HG02759 (cell line): ENCODE measurements at regions not wholly inside any gene's neighbourhood (a gene's known extent, or its start where the extent isn't known, plus 50 kb on each side); places are given as distances from the start of the nearest gene placed in this dataset.

Experiments used
- ATAC-seq: cut with Tn5 transposase; IDR thresholded peaks from one replicate; pipeline ENCODE4 v1.9.1; 2021; ENCODE audit warnings: mild to moderate bottlenecking, moderate library complexity; ENCODE audit not compliant: unreplicated experiment

DNA sequence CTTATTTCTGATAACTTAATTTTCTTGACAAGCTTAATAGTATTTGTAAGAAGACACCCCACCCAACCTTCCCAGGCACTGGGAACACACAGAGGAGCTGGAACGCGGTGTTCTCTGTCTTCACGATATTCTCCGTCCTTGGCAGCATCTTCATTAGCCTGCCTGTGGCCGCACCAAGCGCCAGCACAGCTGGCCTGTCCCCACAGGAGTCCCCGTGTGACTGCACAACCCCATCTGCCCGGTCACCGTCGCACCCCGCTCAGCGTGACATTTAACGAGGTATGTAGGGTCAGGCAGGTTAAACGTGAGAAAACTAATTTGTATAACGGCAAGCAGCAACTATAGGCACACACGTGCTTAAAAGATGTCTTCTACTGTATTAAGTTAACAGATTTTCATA, 293.3 kb downstream of the BRD1 start:
- ATAC-seq, result no peak

DNA sequence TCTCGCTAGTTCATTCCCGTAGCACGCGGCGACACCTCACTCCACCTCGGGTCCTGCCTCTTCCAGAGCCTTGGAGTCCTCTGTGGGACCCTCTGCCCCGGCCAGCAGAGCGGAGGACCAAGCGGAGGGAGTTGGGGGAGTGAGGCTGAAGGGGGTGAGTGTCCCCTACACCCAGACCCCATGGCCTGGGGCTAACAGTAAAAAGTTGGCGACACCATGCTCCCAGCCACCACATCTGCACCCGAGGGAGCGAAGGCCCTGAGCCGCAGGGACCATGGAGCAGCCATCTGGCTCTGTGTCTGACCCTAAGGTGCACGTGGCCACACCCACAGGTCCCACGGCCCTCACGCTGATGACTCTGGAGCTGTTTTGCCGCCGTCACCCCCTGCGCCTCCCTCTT, 293.8 kb downstream of the BRD1 start:
- ATAC-seq, result no peak

DNA sequence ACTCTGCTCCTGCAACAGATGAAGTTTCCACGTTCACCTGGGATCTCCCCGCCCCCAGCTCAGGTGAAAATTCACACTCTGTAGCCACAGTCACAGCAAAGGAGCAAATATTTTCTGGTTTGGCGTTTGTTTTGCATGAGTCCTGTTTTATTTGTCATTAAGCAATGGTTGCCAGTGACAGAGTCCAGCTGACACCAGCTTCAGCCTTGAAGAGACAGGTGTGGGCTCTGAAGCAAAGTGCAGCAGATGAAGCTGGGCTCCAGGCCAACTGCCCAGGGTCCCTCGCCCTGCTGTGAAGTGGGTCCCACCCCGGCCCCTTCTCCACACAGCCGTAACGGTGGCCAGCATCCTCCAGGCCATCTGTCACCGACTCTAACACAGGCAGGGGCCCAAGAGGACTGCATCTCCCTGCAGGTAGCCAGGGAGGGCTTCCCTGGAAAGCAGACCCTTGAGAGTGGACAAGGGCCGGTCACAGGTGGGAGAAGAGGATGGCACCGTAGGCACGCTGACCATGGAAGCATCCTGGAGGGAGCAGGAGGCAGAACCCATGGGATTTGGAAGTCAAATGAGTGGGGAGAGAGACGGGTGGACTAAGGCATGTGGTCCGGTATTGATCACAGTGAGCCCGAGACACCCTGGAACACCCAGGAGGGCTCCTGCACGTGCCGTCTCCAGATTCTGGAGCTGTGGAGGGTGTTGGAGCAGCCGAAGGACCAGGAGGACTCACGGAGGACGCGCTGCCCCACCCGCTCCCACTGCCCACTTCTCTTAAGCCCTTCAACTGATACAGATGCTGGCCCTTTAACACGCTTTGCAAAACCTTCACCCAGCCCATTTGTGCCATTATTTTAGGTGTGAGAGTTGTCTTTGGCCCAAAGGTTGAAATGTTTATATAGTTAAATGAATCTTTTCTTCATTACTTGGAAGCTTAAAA, 294.5 kb downstream of the BRD1 start:
- ATAC-seq, result no peak

DNA sequence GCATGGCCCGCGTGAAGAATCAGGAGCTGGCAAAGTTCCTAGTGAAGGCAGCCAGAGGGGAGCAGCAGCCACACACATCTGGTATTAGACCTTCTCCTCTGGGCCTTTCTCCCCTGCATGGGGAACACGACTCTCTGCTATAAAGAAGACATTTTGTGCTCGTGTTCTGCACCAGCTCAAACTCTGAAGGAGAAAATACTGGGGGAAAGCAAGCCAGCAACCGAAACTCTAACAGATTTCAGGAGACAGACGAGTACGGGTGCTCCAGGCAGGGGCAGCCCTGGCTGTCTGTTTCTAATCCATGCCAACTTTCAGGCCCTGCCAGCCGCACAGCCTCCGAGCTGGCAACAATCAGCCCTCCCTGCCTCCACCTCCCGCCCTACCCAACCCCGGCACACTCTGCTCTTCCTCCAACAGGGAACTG, 296.3 kb downstream of the BRD1 start:
- no peak for ATAC-seq

DNA sequence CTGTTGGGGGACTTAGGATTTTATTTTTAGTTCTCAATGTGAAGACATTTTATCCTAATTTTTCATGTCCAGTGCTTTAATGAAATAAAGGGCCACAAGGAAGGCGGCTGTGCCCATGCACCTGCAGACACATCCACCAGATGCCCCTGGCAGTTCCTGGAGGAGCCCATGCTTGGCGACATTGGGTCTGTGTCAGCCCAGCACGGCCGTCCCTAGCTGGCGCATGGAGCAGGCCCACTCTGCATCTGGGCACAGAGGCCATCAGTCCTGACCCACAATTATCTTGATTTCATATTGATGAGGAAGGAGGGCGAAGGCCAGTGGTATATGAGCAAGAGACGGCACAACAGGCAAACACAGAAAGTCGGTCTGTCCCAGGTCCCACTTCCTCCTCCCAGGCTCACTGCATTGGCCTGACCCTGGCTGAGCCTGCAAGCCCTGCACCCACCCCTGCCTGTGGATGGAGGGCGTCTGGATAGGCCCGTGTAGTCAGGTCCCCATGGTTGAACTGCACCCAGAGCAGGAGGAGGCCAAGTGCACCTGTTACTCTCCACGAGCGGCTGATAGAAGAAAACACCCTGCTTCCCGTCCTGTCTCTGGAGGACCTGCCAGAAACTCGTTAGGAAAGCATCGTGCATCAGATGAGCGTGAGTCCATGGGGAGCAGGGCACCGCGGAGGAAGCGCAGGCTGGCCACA, 296.9 kb downstream of the BRD1 start:
- ATAC-seq, result no peak

DNA sequence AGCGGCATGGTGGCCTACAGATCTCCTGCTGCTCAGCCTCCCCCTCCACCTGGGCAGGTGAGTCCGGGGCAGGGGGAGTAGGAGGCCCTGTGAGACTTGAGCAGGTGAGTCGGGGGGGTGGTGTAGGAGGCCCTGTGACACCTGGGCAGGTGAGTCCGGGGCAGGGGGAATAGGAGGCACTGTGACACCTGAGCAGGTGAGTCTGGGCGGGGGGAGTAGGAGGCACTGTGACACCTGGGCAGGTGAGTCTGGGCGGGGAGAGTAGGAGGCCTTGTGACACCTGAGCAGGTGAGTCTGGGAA, 299.3 kb downstream of the BRD1 start:
- ATAC-seq, result no peak

DNA sequence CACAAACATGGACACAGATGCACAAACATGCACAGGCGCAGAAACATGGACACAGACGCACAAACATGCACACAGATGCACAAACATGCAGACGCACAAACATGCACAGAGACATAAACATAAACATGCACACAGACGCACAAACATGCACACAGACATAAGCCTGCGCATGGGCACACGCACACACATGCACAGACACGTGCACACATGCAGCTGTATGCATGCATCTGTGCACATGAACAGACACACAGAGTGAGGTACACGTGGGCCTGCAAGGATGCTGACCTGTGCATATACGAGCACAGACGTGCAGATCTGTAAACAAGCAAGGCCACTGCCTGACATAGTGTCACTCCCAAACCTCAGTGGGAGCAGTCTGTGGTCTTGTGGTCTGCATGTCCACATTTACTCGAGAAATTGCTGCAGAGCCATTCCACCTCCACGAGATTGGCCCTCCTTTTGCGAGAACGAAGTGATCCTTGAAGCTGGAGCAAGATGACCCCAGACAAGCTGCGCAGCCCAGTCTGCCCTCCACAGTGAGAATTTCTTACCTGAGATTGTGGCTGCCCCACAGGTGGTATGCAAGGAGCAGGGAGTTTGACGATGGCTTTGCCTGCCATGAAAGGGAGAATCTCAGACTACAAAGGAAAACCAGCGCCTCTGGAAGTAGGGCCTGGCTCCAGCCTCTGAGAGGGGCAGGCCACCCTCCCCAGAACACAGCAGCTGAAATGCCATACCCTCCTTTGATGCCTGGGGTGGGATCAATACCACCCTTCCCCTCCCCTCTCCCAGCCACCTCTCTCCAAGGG, 299.9 kb downstream of the BRD1 start:
- ATAC-seq, result no peak

DNA sequence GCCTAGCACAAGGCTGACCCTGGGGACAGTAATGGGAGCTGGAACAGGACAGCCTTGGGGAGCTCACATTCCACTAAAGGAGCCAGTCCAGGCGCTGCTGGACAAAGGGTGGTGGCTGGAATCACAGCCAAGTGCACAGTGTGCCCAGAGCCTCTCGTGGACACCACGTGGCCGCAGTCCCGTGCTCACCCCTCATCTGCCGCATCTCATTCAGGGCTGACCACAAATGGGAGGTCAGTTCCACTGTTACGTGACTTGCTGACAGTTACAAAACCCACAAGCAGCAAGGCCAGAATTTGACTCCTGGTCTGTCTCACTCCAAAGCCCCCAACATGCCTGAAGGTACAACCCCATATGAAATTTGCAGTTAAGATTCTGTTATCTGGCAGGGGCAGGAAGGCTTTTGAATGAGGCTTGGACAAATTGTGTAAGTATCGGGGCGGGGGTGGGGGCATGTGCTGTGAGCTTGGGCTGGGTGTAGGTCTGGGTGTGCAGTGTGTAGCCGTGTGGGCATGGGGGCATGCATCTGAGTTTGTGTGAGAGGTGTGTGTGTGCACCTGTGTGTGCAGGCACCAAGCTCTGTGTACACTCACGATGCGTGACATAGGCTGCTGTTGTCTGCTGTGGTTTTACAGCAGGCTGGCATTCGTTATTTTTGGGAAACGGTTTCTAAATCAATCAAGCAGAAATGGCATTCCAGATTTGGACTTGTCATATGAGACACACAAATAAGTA, 301.7 kb downstream of the BRD1 start:
- no peak for ATAC-seq

DNA sequence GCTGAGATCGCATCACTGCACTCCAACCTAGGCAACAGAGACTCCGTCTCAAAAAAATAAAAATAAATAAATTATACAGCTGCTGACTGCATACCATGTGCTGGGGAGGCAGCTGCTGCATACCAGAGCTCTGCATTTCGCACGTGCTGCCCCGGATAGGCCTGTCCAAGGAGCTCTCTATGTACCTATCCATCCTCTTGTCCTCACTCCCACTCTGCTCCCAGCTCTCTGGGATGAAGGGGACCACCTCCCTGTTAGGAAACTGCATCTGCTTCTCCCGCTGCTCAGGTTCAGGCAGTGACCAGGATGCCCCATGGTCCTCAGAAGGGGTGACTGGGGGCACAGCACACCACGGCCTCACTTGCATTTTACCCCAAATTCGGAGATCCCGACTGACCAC, 302.3 kb downstream of the BRD1 start:
- no peak for ATAC-seq

DNA sequence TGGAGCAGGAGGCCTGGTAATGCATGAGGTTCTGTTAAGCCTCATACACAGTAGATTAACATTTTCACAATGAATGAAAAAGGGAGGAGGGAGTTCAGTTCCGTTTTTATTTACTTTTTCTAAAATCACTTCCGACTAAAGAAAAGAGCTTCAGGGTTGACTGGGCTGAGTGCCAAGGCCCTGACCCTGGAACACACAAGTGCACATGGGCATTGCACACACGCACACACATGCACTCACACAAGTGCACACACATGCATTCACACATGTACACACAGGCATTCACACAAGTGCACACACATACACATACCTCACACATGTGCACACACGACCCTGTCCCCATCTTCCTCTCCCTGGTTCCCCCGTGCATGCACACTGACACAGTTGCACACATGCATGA, 303.3 kb downstream of the BRD1 start:
- ATAC-seq, result no peak

DNA sequence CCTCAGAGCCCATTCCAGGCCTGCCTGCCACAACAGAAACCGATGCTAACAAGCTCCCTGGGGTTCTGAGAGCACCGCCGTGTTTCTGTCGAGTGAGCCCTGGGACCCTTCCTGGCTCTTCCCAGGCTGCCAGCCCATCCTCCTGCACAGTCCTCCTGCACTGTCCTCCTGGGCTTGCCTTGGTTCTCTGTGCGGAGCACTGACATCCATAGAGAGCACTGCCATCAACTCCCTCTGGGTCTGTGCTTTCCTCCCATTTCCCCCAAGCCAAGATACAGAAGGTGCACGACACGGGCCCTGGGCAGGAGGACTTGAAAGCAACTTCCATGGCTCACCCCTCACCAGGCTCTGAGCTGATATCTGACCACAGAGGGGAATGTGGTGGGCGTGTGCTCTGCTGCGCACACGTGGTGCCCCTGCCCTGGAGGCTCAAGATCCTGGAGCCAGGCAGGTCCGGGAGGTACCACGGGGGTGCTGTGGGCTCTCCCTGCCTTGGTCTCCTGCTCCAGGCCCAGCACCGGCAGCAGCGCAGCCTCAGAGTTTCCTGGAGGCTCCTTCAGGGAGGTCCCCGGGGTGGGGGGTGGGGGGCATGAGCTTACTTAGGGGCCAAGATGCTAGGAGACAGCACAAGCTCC, 304.2 kb downstream of the BRD1 start:
- ATAC-seq, result no peak

DNA sequence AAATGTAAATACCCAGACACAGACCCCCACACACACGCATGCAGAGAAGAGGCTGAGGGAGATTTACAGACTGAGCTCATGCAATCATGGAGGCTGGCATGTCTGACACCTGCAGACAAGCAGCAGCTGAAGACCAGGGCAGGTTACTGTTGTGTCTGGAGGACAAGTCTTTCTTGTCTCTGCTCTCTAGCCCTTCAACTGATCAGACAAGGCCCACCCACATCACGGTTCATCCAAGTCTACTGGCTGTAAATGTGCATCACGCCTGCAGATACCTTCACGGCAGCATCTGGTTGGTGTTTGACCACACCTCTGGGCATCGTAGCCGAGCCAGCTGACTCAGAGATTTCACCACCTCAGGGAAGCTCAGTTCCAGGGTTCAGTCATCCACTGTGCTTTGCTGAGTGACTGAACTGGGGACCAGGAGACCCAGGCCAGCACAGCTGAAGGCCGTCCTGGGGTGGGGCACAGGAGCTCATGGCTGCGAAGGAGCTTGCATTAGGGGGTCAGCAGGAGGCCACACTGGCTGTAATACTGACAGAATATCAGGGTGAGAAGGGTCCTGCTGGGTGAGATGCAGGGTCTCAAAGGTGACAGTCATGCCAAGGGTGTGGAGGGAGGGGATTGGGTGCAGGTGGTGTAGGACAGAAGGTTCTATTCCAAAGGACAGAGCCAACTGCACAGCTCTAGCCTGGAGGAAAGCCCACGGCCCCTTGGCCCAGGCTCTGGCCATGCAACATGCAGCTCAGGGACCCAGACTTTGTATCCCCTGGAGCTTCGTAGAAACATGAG, 304.9 kb downstream of the BRD1 start:
- no peak for ATAC-seq

DNA sequence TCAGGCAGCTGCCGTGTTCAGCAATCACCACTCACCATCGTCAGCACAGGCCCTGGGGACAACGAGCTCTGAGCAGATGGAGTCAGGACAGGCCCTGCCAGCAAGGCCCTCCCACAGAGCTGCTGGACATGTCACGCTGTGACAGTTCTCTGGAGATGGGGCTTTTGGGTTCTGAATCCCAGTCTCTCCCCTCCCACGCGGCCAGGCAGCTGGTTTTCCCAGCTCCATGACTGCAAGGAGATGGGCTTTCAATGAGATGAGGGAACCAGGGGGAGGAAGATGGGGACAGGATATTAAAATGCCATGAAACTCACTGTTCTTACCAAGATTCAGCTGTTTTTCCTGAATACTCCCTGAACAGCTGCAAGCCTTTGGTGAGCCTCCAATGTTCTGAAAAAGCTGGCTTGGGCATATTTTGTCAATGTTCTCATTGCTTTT, 305.9 kb downstream of the BRD1 start:
- ATAC-seq, result no peak

DNA sequence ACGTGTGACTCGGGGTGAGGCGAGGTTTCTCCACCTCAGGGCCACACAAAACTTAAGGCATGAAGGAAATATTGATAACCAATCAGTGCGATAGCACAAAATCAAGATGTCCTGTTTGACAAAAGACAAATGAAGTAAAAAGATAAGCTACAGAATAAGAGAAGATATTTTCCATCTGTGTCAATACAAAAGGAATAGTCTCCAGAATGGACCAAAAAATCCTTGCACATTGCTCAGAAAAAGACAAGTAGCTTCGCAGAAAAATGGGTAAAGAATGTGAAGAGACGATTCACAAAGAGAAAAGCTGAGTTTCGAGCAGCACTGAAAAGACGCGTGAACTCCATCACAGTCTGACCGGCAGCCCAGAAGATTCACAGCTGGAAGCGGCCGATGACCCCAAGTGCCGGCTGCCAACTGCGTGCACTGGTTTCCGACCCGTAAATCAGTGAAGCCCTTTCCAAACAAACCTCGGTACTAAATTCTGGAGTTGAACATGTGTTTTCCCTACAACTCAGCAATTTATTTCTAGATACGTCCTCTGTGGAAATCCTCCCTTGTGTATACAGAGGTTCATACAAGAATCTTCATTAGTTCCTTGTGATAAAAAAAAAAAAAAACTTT, 308.4 kb downstream of the BRD1 start:
- ATAC-seq, result no peak

DNA sequence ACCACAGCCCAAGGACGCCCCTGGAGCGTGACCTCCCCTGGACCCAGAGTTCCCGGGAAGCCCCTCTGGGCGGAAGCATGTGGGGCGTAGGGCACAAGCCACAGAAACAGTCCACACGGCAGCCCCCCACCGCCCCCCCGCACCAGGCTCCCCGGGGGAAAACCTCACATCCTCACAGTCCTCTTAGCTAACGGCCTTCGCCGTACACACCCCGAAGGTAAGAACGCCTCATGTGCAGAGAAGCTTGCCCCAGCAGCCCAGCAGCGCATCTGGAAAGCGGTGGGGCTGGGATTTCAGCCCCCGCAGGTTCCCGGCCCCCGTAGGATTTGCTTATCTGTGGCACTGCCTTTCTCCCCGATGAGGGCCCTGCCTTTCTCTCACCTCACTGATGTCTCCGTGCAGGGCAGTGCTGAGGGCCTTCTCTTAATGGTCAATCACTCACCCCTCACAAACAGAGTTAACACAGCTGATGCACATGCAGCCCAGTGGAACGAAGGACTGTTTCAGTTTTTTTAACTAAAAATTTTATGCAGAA, 309.2 kb downstream of the BRD1 start:
- no peak for ATAC-seq

DNA sequence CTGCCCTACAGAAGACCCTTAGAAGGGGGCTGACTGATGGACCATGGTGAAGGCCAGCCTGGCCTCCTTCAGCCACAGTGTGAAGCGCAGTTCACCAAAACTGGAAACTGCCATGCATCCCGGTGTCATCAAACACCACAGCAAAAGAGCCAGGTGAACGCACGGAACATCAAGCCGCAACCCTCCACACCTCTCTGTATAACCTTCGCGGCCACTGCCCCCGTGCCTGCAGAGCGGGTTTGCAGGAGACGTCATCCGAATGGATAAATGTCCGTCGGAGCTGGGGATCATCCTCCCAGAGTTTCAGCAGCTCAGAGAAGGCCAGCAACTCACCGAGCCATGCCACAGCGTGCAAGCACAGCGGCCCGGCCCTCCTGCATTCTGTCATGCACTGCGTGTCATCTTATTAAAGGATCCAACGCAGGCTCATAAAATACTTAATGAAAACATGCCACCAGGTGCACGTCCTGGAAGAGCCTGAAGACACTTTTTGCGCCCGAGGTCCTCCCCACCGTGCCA, 309.9 kb downstream of the BRD1 start:
- no peak for ATAC-seq

DNA sequence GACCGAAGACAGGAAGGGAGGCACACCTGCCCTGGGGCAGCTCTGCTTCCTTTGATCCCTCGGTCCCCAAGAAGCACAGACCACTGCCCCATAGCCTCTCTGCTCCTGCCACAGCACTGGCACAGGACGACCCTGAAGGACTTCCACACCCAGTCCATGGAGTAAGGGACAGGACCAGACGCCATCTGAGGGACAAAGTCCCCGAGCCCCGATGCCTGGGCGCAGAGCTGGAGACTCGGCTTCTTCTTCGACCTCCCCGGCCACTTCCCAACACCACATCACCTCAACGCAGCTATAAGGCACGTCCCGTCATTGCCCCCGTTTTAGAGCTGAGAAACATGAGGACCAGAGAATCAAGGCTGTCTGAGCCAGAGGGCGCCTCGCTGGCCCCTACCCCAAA, 310.5 kb downstream of the BRD1 start:
- no peak for ATAC-seq

DNA sequence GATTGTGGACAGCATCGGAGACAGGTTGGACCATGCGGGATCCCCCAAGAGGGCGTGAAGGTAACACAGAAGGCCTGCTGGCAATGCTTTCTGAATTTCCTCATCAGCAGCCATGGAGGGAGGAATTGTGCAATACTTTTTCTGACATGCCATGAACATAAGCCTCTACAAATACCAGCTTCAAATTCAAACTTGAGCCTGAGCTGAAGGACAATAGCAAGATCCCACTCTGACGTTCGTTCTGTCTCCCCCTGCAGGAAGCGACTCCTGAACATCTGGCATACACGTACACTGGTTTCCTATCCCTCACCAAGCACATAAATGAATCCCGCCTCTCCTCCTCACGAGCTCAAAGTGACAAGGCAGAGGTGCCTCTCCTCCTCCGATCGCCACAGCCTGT, 312.2 kb downstream of the BRD1 start:
- ATAC-seq, result no peak

DNA sequence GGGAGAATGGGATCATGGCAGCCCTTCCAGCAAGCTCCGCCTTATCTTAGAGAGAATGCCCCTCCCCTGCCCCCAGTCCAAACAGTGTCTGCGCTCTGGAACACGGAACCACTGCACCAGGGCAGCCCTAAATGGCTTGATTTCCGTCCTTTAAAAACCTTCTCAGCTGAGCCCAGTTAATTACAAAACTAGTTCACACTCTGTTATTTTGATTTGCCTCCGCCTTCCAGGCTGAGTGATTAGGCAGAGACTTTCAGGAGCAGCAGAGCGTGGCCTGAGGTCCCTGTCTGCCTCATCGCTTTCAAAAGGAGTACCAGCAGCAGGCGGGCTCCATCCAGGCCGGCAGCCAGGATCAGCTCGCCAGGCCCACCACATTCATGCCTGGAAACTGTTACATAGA, 313.0 kb downstream of the BRD1 start:
- no peak for ATAC-seq
